HG03064 (cell line): ENCODE measurements at regions not wholly inside any gene's neighbourhood (a gene's known extent, or its start where the extent isn't known, plus 50 kb on each side); places are given as distances from the start of the nearest gene placed in this dataset.
"Not testable (repeated sequence)": the region's sequence is repeated elsewhere in the genome, so short reads cannot be mapped to it uniquely, and the experiment has no call there.

Source experiments
- ATAC-seq: cut with Tn5 transposase; IDR thresholded peaks from one replicate; pipeline ENCODE4 v1.9.1; 2021; ENCODE audit warnings: low read depth; ENCODE audit not compliant: unreplicated experiment

DNA sequence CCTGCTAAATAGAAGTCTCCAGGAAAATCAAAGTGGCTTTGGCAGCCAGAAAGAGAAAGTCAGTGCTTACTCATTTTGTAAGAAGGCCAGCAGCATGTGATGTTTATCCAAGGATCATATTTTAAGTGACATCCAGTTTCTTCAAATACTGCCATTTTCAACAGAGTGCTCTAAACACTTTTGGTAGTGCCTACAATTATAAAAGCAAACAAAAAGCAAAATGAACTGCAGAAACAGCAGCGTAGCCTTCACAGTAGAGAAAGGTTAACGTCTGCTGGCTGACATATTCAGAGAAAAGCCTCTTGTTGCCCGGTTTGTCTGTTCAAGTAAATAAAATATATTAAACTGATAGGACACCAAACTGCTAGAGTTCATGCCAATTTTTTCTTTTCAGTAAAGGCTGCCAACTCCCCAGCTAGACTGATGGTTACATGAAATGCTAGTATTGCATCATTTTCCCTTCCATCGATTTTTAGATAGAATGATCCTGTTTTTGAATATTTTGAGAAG lies 705.7 kb upstream of the SLC35B3 start:
- ATAC-seq, result no peak

DNA sequence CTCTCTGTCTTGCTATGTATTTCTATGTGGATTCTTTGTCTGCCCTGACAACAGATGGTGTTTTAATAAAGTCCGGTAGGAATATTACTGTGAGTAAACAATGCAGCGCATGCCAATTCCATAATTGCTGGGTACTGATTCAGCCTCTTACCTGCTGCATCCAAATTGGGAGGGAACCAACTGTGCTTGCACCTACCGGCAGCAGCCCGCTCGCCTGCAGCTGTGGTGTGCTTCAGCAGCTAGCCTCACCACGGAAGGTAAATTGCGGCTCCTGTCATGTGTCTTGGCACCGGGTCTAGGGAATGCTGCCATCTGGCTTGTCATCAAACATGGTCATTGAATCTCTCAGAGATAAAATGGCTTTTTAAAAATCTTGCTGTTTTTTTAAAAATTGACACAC lies 704.8 kb upstream of the SLC35B3 start:
- ATAC-seq, result no peak

DNA sequence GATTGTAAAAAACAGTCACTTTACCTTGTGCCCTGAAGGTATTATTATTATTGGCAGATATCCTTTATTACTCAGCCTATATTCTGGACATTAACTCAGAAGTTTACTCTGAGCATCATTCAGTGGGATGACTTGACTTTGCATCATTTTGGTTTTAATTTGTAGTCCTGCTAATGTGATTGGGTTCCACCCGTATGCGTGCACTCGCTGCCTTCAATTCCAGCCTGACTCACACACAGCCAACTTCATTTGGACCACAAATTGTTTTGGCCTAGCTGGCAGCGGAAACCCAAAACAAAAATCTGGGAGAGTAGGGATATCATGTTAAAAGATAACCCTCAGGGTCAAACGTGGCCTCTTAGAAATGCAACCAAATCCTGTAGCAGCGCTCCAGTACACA lies 704.4 kb upstream of the SLC35B3 start:
- ATAC-seq, result no peak

DNA sequence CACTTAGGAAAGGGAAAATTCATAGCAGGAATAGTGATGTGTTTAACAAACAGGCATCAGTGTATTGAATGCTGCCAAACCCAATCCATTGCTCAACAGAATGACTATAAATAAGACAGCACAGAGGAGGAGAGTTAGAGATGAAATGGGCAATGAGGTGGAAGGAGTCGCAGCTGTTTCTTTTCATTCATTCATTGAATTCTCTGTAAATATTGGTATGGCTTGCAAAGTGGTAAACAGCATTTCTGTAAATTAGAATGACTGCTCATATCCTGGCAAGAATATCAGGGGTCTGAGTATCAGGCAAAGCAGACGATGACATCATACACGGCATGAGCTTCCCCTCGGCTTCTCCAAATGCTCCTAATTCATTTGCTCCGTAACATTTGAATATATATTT lies 703.6 kb upstream of the SLC35B3 start:
- no peak for ATAC-seq

DNA sequence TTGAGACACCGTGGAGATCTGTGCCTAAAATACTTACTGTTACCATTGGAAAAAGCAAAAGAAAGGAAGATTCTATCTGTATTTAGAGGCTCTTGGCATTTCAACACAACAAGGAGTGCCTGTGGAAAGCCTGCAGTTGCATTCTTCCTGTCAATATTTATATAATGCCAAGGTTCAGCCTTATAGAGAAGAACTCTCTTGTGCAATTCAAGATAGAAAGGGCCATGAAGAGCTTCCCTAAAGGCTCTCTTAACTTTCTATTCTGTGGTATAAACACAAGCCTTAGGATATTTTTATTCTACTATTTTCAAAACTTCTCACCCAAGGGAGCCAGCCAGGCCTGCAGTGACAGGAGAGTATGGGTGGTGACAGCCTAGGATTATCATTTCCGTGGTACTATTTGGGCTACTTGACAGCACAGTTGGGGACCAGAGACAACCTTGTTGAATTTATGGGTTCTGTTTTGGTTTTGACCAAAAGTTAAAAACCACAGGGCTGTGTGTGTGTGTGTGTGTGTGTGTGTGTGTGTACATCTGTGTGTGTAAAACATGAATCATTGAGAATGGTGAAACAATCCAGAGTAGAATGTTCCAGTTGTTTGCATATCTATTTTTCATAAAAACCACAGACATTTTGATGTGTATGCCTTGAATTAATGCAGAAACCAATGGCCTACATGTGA lies 700.9 kb upstream of the SLC35B3 start:
- ATAC-seq, result no peak

DNA sequence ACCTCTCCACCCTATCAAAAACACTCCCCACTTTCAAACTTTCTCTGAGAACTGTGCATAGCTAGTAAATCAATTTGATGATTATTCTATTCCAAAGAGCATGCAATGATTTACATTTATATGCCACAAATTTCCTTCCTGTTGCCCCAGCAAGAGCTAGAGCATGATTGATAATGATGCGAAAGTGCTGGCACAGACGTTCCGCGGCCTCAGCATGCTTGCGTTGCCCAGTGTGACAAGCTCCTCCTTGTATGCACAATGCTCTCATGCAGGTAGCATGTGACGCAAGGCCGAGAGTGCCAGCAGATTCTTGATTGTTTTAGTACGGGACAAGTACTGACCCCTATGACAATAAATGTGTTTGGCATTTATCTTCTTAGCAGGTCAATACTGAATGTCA lies 696.3 kb upstream of the SLC35B3 start:
- ATAC-seq, result no peak

DNA sequence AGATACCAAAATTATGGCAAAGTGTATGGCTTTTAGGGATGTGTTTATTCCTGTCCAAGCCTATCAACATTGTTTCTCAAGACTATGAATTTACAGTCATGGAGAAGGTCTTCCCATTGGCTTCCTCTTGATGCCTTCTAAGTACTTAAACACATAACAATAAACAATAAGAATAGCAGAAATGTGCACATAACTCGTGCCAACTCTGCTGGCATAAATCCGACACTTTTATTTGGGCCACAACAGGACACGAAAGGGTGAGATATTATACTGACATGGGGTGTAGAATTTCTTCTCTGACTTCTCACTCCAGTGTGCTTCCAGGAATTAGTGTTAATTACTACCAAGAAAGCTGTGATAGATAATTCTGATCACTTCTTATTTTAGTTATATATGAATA lies 695.9 kb upstream of the SLC35B3 start:
- no peak for ATAC-seq

DNA sequence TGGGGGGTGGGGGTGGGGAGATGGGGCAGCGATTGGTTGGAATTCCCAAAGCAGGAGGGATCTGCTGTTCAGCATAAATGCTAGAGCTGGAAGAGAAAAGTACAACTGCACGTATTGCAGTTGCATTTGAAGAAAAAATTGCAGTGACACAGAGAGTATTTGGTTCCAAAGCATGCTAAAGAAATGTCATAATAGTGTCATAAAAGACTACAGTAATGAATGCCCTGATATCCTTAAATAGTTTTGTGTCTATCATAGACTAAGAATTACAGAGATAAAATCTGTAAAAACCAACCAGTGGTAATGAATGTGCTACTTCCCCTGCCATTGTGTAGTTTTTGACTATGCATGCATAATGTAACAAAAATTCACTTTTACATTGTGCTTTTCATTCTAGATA lies 693.6 kb upstream of the SLC35B3 start:
- no peak for ATAC-seq

DNA sequence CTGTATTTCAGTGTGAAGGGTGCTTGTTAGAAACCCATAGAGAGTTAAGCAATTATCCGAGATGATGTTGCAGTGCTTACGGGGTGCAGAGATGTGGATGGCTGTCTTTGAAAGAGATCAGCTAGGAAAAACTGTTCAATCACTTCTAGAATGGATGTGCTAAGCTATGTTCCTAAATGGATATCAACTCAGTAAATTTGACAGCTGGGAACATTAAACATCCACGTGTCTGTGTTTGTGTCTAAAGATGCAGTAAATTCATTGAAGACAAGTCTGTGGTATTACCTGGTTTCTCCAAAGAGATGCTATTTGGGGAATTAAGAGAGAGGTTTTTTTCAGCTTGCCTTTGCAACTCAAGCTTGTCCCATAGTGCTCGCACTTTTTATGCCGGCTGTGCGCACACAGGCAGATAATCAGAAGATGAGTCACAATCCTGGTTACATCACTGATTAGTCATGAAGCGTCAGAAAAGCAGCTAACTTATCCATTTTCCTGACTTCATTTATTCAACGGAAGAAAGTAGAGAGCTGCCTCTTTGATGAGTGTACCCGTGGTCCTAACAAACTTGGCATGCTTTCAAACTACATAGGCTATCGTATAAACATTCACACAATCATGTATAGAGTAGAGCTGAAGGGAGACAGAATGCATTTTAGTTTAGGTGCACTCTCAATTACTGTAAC lies 691.7 kb upstream of the SLC35B3 start:
- no peak for ATAC-seq

DNA sequence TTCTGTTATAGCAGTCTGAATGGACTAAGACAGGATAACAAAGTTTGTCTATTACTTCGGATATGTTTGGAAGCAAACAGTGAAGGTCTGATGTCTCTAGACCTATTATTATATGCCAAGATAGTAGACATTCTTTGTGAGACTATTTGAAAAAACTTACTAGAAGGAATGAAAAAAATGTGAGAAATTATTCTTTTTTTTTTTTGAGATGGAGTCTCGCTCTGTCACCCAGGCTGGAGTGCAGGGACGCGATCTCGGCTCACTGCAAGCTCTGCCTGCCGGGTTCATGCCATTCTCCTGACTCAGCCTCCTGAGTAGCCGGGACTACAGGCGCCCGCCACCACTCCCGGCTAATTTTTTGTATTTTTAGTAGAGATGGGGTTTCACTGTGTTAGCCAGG lies 690.7 kb upstream of the SLC35B3 start:
- not testable (repeated sequence) for ATAC-seq

DNA sequence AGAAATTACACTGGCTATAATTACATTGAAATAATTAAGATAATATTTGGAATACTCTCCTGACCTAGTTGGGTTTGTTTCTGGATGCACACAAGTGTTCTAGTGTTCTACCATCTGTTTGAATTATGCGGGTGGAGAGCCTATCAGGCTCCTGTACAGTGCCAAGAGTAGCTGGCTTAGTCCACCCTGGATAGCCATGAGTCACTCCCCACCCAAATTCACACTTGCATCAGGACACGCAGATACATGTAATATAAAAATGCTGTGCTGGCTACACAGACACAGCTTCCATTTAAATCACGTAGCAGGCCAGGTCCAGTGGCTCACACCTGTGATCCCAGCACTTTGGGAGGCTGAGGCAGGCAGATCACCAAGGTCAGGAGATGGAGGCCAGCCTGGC lies 686.2 kb upstream of the SLC35B3 start:
- ATAC-seq, result no peak

DNA sequence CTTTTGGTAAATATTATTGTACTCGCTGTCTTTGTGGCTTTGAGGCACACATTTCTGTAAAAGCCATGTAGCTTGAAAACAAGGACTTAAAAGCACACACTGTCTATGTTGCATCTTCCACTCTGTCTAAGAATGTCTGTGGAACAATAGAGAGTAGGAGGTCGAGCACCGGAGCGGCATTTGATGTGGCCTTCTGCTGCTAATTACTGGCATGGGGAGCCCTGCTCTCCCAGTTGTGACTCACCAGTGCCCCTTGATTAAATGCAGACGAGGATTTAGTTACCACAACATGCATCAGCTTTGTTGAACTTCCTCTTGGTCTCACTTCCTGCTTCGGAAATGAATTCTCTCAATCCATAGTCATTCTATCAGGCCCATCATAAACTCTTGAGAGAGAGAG lies 680.7 kb upstream of the SLC35B3 start:
- no peak for ATAC-seq

DNA sequence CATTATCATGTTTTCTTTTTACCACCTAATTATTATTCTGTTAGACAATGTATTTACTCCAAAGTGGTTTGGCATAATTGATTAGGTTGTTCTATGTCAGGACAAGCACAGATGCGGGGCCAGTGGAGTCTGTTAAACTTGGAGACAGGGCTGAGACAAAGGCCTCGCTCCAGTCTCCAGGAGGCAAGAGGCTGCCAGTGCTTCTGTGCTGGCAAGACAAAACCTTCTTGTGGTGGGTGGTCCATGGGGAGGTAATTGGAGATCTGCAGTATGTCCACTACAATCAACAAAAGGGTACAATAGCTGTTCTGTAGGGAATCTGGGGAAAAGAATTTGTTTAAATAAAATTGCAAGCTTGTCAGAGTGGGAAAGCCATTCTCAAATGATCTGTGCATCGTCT lies 677.2 kb upstream of the SLC35B3 start:
- ATAC-seq, result no peak

DNA sequence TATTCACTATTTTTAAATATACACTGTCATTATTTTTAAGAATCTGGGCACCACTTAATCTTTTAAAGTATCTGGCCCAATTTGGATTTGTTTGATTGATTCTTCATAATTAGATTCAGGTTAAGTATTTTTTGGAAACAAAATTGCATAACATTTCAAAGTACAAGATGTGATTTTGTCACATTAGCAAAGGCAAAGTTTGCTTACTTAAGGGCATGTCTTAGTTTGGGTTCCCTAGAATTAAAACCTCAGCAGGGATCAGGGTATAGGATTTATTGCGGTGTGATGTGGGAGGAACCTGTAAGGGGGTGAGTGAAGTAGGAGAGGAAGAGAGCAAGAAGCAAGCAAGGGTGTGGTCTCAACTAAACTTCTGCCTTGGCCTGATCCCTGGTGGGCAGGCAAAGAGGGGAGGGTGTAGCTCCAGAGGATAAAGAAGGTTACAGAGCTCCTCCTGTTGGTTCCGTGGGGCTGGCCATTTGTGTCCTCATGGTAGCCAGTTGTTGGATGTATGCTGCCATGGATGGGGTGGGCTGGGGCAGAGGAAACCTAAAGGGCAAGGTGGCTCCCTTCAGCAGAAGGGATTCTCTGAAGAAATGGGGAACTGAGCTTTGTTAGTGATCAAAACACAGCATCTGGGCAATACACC lies 668.7 kb upstream of the SLC35B3 start:
- ATAC-seq, result no peak

DNA sequence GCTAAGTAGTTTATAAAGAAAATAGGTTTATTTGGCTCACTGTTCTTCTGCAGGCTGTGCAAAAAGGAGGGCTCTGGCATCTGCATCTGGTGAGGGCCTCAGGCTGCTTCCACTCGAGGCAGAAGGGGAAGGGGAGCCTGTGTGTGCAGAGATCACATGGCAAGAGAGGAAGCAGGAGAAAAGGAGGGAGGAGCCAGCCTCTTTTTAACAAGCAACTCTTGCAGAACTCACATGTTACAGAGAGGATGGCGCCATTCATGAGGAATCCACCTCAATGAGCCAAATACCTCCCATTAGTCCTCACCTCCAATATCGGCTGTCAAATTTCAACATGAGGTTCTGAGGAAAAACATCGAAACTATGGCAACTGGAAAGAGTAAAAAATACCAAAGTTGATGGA lies 666.6 kb upstream of the SLC35B3 start:
- no peak for ATAC-seq

DNA sequence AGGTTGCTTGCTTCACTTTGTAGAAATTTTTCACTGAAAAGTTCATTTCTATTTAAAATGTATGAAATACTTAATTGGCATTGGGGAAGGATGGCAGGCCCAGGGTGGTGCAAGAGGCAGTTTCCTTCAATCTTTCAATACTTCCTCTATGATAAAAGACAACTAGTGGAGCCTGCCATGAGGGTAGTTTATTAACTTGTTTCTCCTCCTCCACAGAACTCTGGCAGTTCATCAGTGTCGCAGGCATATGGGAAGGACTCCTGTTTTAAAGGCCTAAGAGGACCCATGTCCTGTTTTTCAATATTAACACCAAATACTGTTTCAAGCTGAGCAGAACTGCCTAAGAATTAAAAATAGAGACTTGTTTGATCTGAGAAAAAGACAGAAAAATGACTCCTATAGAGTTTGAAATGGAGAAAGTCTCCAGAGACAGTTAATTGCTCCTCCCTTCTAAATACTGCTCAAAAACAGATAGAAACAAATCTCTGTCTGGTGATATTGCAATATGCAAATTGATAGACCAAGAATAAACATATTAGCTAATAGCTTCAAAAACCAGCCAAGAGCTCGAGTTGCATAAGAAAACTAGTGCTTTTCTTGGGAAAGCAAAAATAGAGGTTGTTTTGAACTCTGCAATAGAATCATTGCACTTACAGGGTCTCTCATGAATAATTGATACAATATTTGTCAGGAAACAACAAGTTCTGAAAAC lies 665.7 kb upstream of the SLC35B3 start:
- no peak for ATAC-seq

DNA sequence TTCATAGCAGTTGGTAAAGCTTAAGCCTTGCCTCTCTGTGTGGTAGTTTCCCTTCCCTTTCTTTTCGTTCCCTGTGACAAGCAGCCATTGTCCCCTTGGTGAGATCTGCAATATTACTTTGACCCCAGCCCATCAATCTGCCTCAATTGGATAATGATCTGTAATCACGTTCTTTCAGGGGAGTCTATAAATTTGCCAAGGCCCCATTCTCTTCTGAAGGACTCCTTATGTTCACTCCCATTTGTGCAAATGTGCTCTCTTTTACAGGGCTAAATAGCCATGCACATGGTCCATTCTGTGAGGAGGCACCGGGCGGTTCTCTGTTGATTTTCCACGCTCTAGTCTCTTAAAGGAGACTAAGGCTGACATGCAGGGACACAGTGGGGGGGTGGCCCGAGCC lies 660.4 kb upstream of the SLC35B3 start:
- ATAC-seq, result no peak

DNA sequence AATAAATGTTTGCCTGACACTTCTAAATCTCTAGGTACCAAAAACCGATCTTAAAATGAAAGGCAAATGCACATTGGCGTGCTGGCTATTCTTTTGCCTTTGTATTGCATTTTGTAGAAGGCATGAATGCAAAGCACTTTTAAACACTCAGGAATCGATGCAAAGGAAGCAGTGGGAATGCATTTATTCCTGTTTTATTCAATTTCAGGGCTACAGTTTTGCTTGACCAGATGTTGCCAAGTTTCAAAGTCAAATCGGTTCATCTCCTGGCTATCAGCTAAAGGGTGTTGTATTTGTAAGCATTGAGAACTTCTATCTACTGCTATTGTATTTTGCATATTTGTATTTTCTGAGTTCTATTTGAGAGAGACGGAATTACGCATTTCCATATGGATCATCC lies 659.8 kb upstream of the SLC35B3 start:
- ATAC-seq, result no peak

DNA sequence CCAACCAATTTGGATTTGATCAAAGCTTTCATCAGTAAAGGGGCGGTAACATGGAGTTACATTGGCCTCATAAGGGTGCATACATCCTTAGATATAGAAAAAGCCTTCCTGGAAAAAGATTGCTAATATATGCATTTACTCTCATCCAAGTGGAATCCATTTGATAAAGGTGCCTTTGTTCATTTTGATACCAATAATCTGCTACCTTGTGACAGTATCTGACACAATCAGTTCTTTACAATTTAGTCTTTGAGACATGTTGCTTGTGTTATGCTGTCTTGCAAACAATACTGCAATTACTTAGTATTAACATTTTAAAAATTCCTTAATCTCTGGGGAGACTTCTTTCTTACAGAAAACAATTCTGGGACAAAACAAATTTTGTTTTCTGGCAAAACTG lies 654.4 kb upstream of the SLC35B3 start:
- ATAC-seq, result no peak

DNA sequence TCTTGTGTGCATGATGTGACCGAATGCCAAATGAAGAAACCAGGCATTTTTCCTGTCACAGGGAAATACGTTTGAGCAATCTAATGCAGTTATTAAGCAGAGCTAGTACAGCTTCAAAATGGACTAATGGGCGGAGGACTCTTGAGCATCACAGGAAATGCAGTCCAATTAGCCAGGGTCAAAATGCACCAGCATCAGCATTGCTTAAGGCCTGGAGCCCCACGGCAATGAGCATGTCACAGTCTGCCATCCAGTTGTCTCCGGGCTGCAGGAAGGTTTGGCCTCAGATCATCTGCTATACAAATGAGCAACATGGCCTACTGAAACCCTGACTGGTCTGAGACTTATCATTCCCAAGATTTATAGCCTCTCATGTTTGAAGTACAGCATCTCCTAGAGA lies 652.1 kb upstream of the SLC35B3 start:
- no peak for ATAC-seq

DNA sequence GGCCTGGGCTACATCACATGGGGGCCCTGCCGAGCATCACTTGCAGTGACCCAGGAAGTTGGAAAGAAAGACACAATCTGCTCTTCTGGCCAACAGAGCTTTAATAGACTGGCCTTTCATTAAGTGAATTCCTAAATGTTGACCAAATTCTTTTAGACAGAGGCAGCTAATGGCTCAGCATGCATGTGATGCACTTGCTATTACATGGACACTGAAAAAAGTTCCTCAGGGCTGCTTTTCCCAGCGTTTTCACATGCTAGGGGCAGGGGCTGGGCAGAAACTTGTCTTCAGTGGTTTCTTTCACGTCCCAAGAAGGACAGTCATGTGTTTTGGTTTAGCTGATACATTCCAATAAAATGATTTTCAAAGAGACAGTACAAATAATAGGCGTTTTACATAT lies 651.0 kb upstream of the SLC35B3 start:
- ATAC-seq, result no peak
